K562 (cell line): ENCODE measurements at regions not wholly inside any gene's neighbourhood (a gene's known extent, or its start where the extent isn't known, plus 50 kb on each side); places are given as distances from the start of the nearest gene placed in this dataset.

Experiments
- ATAC-seq: fragments of 200-7000 bp; cut with Tn5 transposase; 3 replicates; pipeline ENCODE4 v1.9.1; 2020; ENCODE audit warnings: moderate library complexity
- BruUV-seq: library from RNA; stranded (reverse); fragments of 400-500 nt; replicated peaks from 2 replicates; lab custom pipeline; 2021; lab: Mats Ljungman, UMichigan
- CTCF ChIA-PET: fragments of 300-600 bp; formaldehyde crosslinking; extraction: SDS; loops from one replicate; lab custom pipeline; 2021; ENCODE audit warnings: low intra/inter-chr PET ratio; lab: Yijun Ruan, JAX
- POLR2A ChIA-PET: fragments of 300-600, 350-650 bp; sonication (Branson Sonifier 250); formaldehyde crosslinking; extraction: SDS; loops from one replicate; lab custom pipeline; 2021; ENCODE audit warnings: antibody characterized with exemption, inconsistent platforms; lab: Yijun Ruan, JAX
- DNase-seq, 4 experiments: peaks; one replicate each; pipeline versions ENCODE4 v3.0.0 to v3.0.0-alpha.2; 2011 to 2018; ENCODE audit warnings: low spot score in 3 of 4, mixed read lengths in 3 of 4; ENCODE audit errors: extremely low read depth in 1 of 4
- FAIRE-seq: peaks from 2 replicates; lab custom pipeline; 2011; peaks lifted over from hg19 to GRCh38; lab: Jason Lieb, UNC
- H2AFZ ChIP-seq: 2 replicates; pipeline ENCODE4 v1.6.0; 2011; ENCODE audit warnings: low read depth, low read length, control low read depth, inconsistent platforms
- H3K27ac ChIP-seq: fragments of 200-600 bp; 3 replicates; pipeline ENCODE4 v1.8.0; 2011; ENCODE audit warnings: low read depth, mild to moderate bottlenecking, control low read depth, inconsistent platforms, low read length, moderate library complexity, mixed read lengths; ENCODE audit errors: extremely low read depth
- H3K27me3 ChIP-seq, 2 experiments: fragments of 300-600 bp in 1 of 2; 2 replicates in 1 of 2; 3 replicates in 1 of 2; pipeline versions ENCODE4 v1.6.0 to v1.8.0; 2011; ENCODE audit warnings: inconsistent platforms in 2 of 2, low read length in 2 of 2, mild to moderate bottlenecking in 1 of 2, mixed read lengths in 1 of 2, moderate library complexity in 1 of 2; ENCODE audit not compliant: control insufficient read depth in 2 of 2, insufficient read depth in 2 of 2
- H3K36me3 ChIP-seq: fragments of 300-600 bp; 3 replicates; pipeline ENCODE4 v1.8.0; 2011; ENCODE audit warnings: mild to moderate bottlenecking, low read length, inconsistent platforms; ENCODE audit not compliant: control insufficient read depth, insufficient read depth
- H3K4me1 ChIP-seq, 2 experiments: fragments of 200-600 bp in 1 of 2; replicated peaks in 1 of 2; 2 replicates in 1 of 2; 3 replicates in 1 of 2; pipeline versions ENCODE4 v1.5.1 to v1.8.0; 2011; ENCODE audit warnings: inconsistent platforms in 2 of 2, low read length in 2 of 2, mild to moderate bottlenecking in 1 of 2, mixed read lengths in 1 of 2, moderate library complexity in 1 of 2; ENCODE audit not compliant: control insufficient read depth in 2 of 2, insufficient read depth in 2 of 2
- H3K4me2 ChIP-seq: 2 replicates; pipeline ENCODE4 v1.6.1; 2011; ENCODE audit warnings: low read length, control low read depth, inconsistent platforms, mixed read lengths; ENCODE audit not compliant: insufficient read depth
- H3K4me3 ChIP-seq: fragments of 200-600 bp; sonication (generic), shearing (Covaris generic); 2 replicates; pipeline ENCODE4 v1.5.1; 2016; ENCODE audit warnings: control low read depth, inconsistent platforms
- H3K79me2 ChIP-seq: fragments of 200-600 bp; 3 replicates; pipeline ENCODE4 v1.8.0; 2011; ENCODE audit warnings: low read length, inconsistent platforms; ENCODE audit not compliant: control insufficient read depth, insufficient read depth
- H3K9ac ChIP-seq, 2 experiments: 2 replicates each; pipeline versions ENCODE4 v1.6.0 to v1.6.1; 2011; ENCODE audit warnings: low read depth in 2 of 2, low read length in 2 of 2, control low read depth in 1 of 2, inconsistent platforms in 1 of 2, mild to moderate bottlenecking in 1 of 2, mixed read lengths in 1 of 2; ENCODE audit not compliant: insufficient read depth in 1 of 2
- H3K9me1 ChIP-seq: one replicate; pipeline ENCODE4 v1.6.0; 2011; ENCODE audit warnings: inconsistent platforms, mild to moderate bottlenecking, low read length, moderate library complexity; ENCODE audit not compliant: control insufficient read depth, insufficient read depth
- H3K9me3 ChIP-seq: replicated peaks from 2 replicates; pipeline ENCODE4 v1.5.1; 2011; ENCODE audit warnings: low read depth, low read length, inconsistent platforms; ENCODE audit not compliant: control insufficient read depth, insufficient read depth
- H4K20me1 ChIP-seq: replicated peaks from 2 replicates; pipeline ENCODE4 v1.6.1; 2011; ENCODE audit warnings: low read length, inconsistent platforms, mixed read lengths; ENCODE audit not compliant: control insufficient read depth, insufficient read depth
- CBX2 ChIP-seq: fragments of 200-600 bp; sonication (generic); IDR thresholded peaks from one replicate; pipeline ENCODE4 v1.6.1; 2012; ENCODE audit warnings: mild to moderate bottlenecking, low read length, inconsistent platforms; ENCODE audit not compliant: insufficient read depth, poor library complexity, severe bottlenecking
- NR2C1 ChIP-seq, 2 experiments: fragments of 450-650 bp; IDR thresholded peaks; 2 replicates each; pipeline ENCODE4 v1.6.1; 2017; ENCODE audit warnings: mild to moderate bottlenecking in 2 of 2, antibody characterized with exemption in 1 of 2, inconsistent platforms in 1 of 2, missing compliant biosample characterization in 1 of 2, missing genetic modification characterization in 1 of 2
- SNRNP70 ChIP-seq: fragments of 200-400 bp; formaldehyde crosslinking; optimal IDR thresholded peaks from 2 replicates; pipeline ENCODE3; 2017; ENCODE audit warnings: low read depth, low read length
- THAP7 ChIP-seq: fragments of 250-450 bp; sonication (Bioruptor Pico); IDR thresholded peaks from 2 replicates; pipeline ENCODE4 v1.5.0; 2021
- ZNF311 ChIP-seq: fragments of 250-450 bp; sonication (Bioruptor Pico); IDR thresholded peaks from 2 replicates; pipeline ENCODE4 v1.4.0; 2020; ENCODE audit warnings: mild to moderate bottlenecking, moderate library complexity
- ZNF449 ChIP-seq: fragments of 250-450 bp; sonication (Bioruptor Pico); IDR thresholded peaks from 2 replicates; pipeline ENCODE4 v1.8.0; 2022; ENCODE audit warnings: moderate library complexity, mild to moderate bottlenecking, inconsistent platforms
- ZNF778 ChIP-seq: fragments of 450-650 bp; formaldehyde crosslinking; IDR thresholded peaks from 2 replicates; pipeline ENCODE4 v1.4.0; 2020; ENCODE audit warnings: mild to moderate bottlenecking, moderate library complexity
- WGBS: fragments of 100-300 bp; shearing (Covaris generic); methylation state at CpG from one replicate; pipeline ENCODE4 v1.1.6; 2016; ENCODE audit warnings: low coverage, mixed read lengths; ENCODE audit not compliant: insufficient coverage; ENCODE audit errors: missing lambda C conversion rate; 5-methylcytosine and 5-hydroxymethylcytosine counted together
- in situ Hi-C: fragments of 300-500 bp; cut with MboI; formaldehyde crosslinking; loops from 4 replicates; pipeline ENCODE4 v1.15.0; 2018; ENCODE audit warnings: inconsistent platforms, mixed read lengths
- intact Hi-C: fragments of 100-400 bp; cut with micrococcal nuclease; formaldehyde crosslinking; loops from 2 replicates; pipeline ENCODE4 v1.14.2; 2022
- TF ChIP-seq, protein P1 (sequence below): sonication (generic); formaldehyde crosslinking; IDR thresholded peaks from 2 replicates; pipeline ENCODE4 v1.8.1; 2023; ENCODE audit warnings: missing genetic modification reagents, mild to moderate bottlenecking, borderline replicate concordance
- TF ChIP-seq, protein P2 (sequence below): sonication (generic); formaldehyde crosslinking; IDR thresholded peaks from 2 replicates; pipeline ENCODE4 v1.8.0; 2023; ENCODE audit warnings: mild to moderate bottlenecking, missing genetic modification reagents
- TF ChIP-seq, protein P3 (sequence below): sonication (generic); formaldehyde crosslinking; IDR thresholded peaks from 2 replicates; pipeline ENCODE4 v1.8.1; 2023; ENCODE audit warnings: mild to moderate bottlenecking, missing genetic modification reagents, moderate library complexity

DNA sequence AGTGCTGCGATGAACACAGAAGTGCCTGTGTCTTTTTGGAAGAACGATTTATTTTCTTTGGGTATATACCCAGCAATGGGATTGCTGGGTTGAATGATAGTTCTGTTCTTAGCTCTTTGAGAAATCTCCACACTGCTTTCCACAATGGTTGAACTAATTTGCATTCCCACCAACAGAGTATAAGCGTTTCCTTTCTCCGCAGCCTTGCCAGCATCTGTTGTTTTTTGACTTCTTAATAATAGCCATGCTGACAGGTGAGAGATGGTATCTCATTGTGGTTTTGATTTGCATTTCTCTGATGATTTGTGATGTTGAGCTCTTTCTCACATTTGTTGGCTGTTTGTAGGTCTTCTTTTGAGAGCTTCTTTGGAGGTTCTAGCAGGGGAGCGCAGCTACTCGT lies 134.6 kb downstream of the TENT4A start:
- Histone ChIP-seq H3K36me3 (no peaks in the 10 kb centered on the region), H3K27ac (no peak overlapping the region), H3K9ac (no peak overlapping the region), H3K9me1 (no peaks in the 10 kb centered on the region), H3K27me3 (peaks cover 0 to 15% of the 10 kb centered on the region in 2 experiments; a peak in 3 of 5 replicates), H3K79me2 (no peaks in the 10 kb centered on the region), H3K4me1 (peaks cover 0 to 8% of the 10 kb centered on the region in 2 experiments; a peak in 1 of 5 replicates), H3K4me3 (no peak overlapping the region), H3K9me3 (no peaks in the 10 kb centered on the region), H4K20me1 (no peaks in the 10 kb centered on the region), H2AFZ (no peak overlapping the region), H3K4me2 (no peak overlapping the region)
- 5% methylated on average over 6 of the region's 6 CpGs for WGBS
- DNase-seq, result no peak
- no peak for ATAC-seq
- in situ Hi-C loops (no loop called here), intact Hi-C loops (no loop called here)
- CTCF ChIA-PET, result no interaction called here
- no peak for FAIRE-seq
- BruUV-seq, result no TSS peak
- POLR2A ChIA-PET, result no interaction called here
- no peak for TF ChIP-seq ZNF449
- no peak for TF ChIP-seq CBX2
- TF ChIP-seq SNRNP70, result no peak
- TF ChIP-seq NR2C1 (IDR thresholded peaks at IDR 0.05), result no peak
- TF ChIP-seq NR2C1 (tag; IDR thresholded peaks at IDR 0.05), result no peak
- no peak for TF ChIP-seq ZNF311 (CRISPR knock-in tag)
- TF ChIP-seq, protein P1, sequence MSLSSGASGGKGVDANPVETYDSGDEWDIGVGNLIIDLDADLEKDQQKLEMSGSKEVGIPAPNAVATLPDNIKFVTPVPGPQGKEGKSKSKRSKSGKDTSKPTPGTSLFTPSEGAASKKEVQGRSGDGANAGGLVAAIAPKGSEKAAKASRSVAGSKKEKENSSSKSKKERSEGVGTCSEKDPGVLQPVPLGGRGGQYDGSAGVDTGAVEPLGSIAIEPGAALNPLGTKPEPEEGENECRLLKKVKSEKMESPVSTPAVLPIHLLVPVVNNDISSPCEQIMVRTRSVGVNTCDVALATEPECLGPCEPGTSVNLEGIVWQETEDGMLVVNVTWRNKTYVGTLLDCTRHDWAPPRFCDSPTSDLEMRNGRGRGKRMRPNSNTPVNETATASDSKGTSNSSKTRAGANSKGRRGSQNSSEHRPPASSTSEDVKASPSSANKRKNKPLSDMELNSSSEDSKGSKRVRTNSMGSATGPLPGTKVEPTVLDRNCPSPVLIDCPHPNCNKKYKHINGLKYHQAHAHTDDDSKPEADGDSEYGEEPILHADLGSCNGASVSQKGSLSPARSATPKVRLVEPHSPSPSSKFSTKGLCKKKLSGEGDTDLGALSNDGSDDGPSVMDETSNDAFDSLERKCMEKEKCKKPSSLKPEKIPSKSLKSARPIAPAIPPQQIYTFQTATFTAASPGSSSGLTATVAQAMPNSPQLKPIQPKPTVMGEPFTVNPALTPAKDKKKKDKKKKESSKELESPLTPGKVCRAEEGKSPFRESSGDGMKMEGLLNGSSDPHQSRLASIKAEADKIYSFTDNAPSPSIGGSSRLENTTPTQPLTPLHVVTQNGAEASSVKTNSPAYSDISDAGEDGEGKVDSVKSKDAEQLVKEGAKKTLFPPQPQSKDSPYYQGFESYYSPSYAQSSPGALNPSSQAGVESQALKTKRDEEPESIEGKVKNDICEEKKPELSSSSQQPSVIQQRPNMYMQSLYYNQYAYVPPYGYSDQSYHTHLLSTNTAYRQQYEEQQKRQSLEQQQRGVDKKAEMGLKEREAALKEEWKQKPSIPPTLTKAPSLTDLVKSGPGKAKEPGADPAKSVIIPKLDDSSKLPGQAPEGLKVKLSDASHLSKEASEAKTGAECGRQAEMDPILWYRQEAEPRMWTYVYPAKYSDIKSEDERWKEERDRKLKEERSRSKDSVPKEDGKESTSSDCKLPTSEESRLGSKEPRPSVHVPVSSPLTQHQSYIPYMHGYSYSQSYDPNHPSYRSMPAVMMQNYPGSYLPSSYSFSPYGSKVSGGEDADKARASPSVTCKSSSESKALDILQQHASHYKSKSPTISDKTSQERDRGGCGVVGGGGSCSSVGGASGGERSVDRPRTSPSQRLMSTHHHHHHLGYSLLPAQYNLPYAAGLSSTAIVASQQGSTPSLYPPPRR (CRISPR knock-in tag), result no peak
- TF ChIP-seq ZNF778 (CRISPR knock-in tag), result no peak
- TF ChIP-seq, protein P2, sequence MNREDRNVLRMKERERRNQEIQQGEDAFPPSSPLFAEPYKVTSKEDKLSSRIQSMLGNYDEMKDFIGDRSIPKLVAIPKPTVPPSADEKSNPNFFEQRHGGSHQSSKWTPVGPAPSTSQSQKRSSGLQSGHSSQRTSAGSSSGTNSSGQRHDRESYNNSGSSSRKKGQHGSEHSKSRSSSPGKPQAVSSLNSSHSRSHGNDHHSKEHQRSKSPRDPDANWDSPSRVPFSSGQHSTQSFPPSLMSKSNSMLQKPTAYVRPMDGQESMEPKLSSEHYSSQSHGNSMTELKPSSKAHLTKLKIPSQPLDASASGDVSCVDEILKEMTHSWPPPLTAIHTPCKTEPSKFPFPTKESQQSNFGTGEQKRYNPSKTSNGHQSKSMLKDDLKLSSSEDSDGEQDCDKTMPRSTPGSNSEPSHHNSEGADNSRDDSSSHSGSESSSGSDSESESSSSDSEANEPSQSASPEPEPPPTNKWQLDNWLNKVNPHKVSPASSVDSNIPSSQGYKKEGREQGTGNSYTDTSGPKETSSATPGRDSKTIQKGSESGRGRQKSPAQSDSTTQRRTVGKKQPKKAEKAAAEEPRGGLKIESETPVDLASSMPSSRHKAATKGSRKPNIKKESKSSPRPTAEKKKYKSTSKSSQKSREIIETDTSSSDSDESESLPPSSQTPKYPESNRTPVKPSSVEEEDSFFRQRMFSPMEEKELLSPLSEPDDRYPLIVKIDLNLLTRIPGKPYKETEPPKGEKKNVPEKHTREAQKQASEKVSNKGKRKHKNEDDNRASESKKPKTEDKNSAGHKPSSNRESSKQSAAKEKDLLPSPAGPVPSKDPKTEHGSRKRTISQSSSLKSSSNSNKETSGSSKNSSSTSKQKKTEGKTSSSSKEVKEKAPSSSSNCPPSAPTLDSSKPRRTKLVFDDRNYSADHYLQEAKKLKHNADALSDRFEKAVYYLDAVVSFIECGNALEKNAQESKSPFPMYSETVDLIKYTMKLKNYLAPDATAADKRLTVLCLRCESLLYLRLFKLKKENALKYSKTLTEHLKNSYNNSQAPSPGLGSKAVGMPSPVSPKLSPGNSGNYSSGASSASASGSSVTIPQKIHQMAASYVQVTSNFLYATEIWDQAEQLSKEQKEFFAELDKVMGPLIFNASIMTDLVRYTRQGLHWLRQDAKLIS, result no peak
- no peak for TF ChIP-seq THAP7 (CRISPR knock-in tag)
- TF ChIP-seq, protein P3, sequence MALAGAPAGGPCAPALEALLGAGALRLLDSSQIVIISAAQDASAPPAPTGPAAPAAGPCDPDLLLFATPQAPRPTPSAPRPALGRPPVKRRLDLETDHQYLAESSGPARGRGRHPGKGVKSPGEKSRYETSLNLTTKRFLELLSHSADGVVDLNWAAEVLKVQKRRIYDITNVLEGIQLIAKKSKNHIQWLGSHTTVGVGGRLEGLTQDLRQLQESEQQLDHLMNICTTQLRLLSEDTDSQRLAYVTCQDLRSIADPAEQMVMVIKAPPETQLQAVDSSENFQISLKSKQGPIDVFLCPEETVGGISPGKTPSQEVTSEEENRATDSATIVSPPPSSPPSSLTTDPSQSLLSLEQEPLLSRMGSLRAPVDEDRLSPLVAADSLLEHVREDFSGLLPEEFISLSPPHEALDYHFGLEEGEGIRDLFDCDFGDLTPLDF (CRISPR knock-in tag), result no peak
